Body of pancreas (tissue), 4 donors: ENCODE measurements at regions not wholly inside any gene's neighbourhood (a gene's known extent, or its start where the extent isn't known, plus 50 kb on each side); places are given as distances from the start of the nearest gene placed in this dataset.

Source experiments
- ATAC-seq: fragments of 150-250 bp; one replicate; pipeline ENCODE4 v1.9.1; 2016
- DNase-seq, 4 donors: peaks; one replicate each; pipeline ENCODE4 v3.0.0-alpha.2; 2019
- H3K27ac ChIP-seq, 4 donors: fragments of 200-600 bp; sonication (generic); 1 replicate in 3 of 4; 2 replicates in 1 of 4; pipeline versions ENCODE4 v1.5.1 to v1.6.1; 2016 to 2019; ENCODE audit warnings: mild to moderate bottlenecking in 1 of 4, mixed read lengths in 1 of 4, moderate library complexity in 1 of 4
- H3K27me3 ChIP-seq, 2 donors: fragments of 200-600 bp; sonication (generic); one replicate each; pipeline ENCODE4 v1.6.0; 2016; ENCODE audit warnings: mild to moderate bottlenecking in 1 of 2
- H3K36me3 ChIP-seq, 2 donors: fragments of 200-600 bp; sonication (generic); replicated peaks in 1 of 2; 2 replicates each; pipeline ENCODE4 v1.5.1; 2016; ENCODE audit warnings: low read depth in 2 of 2; ENCODE audit not compliant: insufficient read depth in 1 of 2
- H3K4me1 ChIP-seq: fragments of 200-600 bp; sonication (generic); one replicate; pipeline ENCODE4 v1.6.0; 2016
- H3K4me3 ChIP-seq, 2 donors: fragments of 200-600 bp; sonication (generic); 1 replicate in 1 of 2; 2 replicates in 1 of 2; pipeline ENCODE4 v1.5.1; 2016 to 2019
- H3K9me3 ChIP-seq, 3 donors: fragments of 200-600 bp; sonication (generic); 1 replicate in 2 of 3; 2 replicates in 1 of 3; pipeline ENCODE4 v1.5.1; 2016
- CTCF ChIP-seq, 7 experiments: fragments of 450-650 bp in 4 of 7; fragments of 200-600 bp in 3 of 7; sonication (generic) in 3 of 7; IDR thresholded peaks; one replicate each; pipeline ENCODE4 v1.5.1; 2016 to 2019; ENCODE audit warnings: antibody characterized with exemption in 7 of 7
- POLR2A ChIP-seq, 3 donors: fragments of 450-650 bp; IDR thresholded peaks; one replicate each; pipeline ENCODE4 v1.6.1; 2016; ENCODE audit warnings: antibody characterized with exemption in 3 of 3, mild to moderate bottlenecking in 2 of 3
- WGBS, 2 donors: methylation state at CpG; one replicate each; pipeline ENCODE4 v1.1.5; 2017; 5-methylcytosine and 5-hydroxymethylcytosine counted together
- intact Hi-C: fragments of 100-400 bp; cut with DNase I; formaldehyde crosslinking; loops from one replicate; pipeline ENCODE4 v1.15.1; 2023

DNA sequence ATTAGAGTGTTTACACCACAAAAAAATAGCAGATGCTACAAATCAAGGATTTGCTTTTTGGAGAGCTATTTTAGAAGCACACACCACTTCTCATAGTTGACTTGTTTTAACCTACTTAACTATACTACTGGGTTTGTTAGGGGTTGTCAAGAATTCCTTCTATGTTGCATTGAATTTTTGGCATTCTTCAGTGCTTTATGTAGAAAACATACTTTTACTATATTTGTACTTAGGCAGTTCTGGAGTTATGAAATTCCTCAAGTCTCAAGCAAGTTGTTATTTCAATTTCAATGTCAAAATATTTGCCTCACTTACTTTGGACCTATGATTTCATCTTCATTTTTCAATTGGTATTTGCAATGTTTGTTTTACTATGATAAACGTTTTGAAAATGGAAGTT, 449.6 kb downstream of the GLUD2 start:
- no peak overlapping the region for H3K4me3 ChIP-seq
- no peaks in the 10 kb centered on the region for H3K4me1 ChIP-seq
- ATAC-seq (no peak), DNase-seq (no peak)
- TF ChIP-seq CTCF (IDR thresholded peaks at IDR 0.05) (no peak), POLR2A (IDR thresholded peaks at IDR 0.05) (no peak)
- H3K9me3 ChIP-seq: no peaks in the 10 kb centered on the region
- intact Hi-C loops: no loop called here
- no peaks in the 10 kb centered on the region for H3K36me3 ChIP-seq
- no peaks in the 10 kb centered on the region for H3K27me3 ChIP-seq
- 0 to 9% methylated on average over 1 of the region's 1 CpG for WGBS, 2 donors
- H3K27ac ChIP-seq: no peak overlapping the region

DNA sequence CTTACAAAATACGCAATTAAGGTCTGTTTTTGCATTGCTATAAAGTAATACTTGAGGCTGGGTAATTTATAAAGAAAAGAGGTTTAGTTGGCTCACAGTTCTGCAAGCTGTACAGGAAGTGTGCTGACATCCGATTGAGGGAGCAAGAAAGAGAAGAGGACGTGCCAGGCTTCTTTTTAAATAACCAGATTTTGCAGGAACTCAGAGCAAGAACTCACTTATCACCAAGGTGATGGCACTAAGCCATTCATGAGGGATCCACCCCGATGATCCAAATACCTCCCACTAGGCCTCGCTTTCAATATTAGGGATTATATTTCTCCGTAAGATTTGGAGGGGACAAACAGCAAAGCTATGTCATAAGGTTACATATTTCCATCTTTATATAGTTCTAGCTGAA, 456.7 kb downstream of the GLUD2 start:
- no peaks in the 10 kb centered on the region for H3K36me3 ChIP-seq
- DNase-seq (no peak), ATAC-seq (no peak)
- H3K4me3 ChIP-seq: no peak overlapping the region
- H3K27me3 ChIP-seq: no peaks in the 10 kb centered on the region
- no peak for TF ChIP-seq POLR2A (IDR thresholded peaks at IDR 0.05)
- no peak for TF ChIP-seq CTCF (IDR thresholded peaks at IDR 0.05)
- 70 to 82% methylated on average over 6 of the region's 6 CpGs for WGBS, 2 donors
- H3K9me3 ChIP-seq: no peaks in the 10 kb centered on the region
- H3K27ac ChIP-seq: no peak overlapping the region
- intact Hi-C loops: no loop called here
- H3K4me1 ChIP-seq: no peaks in the 10 kb centered on the region

- no peak for DNase-seq
- H3K36me3 ChIP-seq: no peaks in the 10 kb centered on the region
- TF ChIP-seq POLR2A (IDR thresholded peaks at IDR 0.05) (no peak), CTCF (IDR thresholded peaks at IDR 0.05) (no peak)
- no peaks in the 10 kb centered on the region for H3K9me3 ChIP-seq
- H3K4me3 ChIP-seq: no peak overlapping the region
- 81 to 84% methylated on average over 1 of the region's 1 CpG for WGBS, 2 donors
- no peak overlapping the region for H3K27ac ChIP-seq
- H3K4me1 ChIP-seq: no peaks in the 10 kb centered on the region
- intact Hi-C loops: no loop called here
- H3K27me3 ChIP-seq: no peaks in the 10 kb centered on the region
- ATAC-seq: no peak
Observed at GRCh38 chrX:121546317-121546716, 498.9 kb downstream of the GLUD2 start.

GRCh38 chrX:121558886-121559285, 511.5 kb downstream of the GLUD2 start:
- no peak overlapping the region for H3K27ac ChIP-seq
- no peaks in the 10 kb centered on the region for H3K9me3 ChIP-seq
- intact Hi-C loops: no loop called here
- no peak for DNase-seq
- H3K27me3 ChIP-seq: no peaks in the 10 kb centered on the region
- no peak for ATAC-seq
- H3K4me3 ChIP-seq: no peak overlapping the region
- no peaks in the 10 kb centered on the region for H3K36me3 ChIP-seq
- H3K4me1 ChIP-seq: no peaks in the 10 kb centered on the region
- 49 to 68% methylated on average over 2 of the region's 2 CpGs for WGBS, 2 donors
- TF ChIP-seq CTCF (IDR thresholded peaks at IDR 0.05) (no peak), POLR2A (IDR thresholded peaks at IDR 0.05) (no peak)

- Histone ChIP-seq H3K36me3 (no peaks in the 10 kb centered on the region), H3K27ac (no peak overlapping the region), H3K27me3 (no peaks in the 10 kb centered on the region), H3K9me3 (no peaks in the 10 kb centered on the region), H3K4me1 (no peaks in the 10 kb centered on the region), H3K4me3 (no peak overlapping the region)
- DNase-seq (no peak), ATAC-seq (no peak)
- intact Hi-C loops: no loop called here
- no peak for TF ChIP-seq POLR2A (IDR thresholded peaks at IDR 0.05)
- no peak for TF ChIP-seq CTCF (IDR thresholded peaks at IDR 0.05)
Observed at GRCh38 chrX:121562616-121563015, 515.2 kb downstream of the GLUD2 start.
